Calu3 (cell line): ENCODE measurements at regions not wholly inside any gene's neighbourhood (a gene's known extent, or its start where the extent isn't known, plus 50 kb on each side); places are given as distances from the start of the nearest gene placed in this dataset.

Experiments
- BruUV-seq: library from RNA; stranded (reverse); fragments of 400-500 nt; replicated peaks from 2 replicates; lab custom pipeline; 2021; lab: Mats Ljungman, UMichigan
- CTCF ChIA-PET: fragments of 300-600 bp; sonication (Branson Sonifier 250); formaldehyde crosslinking; loops from one replicate; lab custom pipeline; 2022; ENCODE audit warnings: antibody characterized with exemption; lab: Charles Lee
- DNase-seq: peaks from one replicate; pipeline ENCODE4 v3.0.0; 2022
- H3K27ac Mint-ChIP-seq: one replicate; pipeline ENCODE4 v1.8.0; 2022; ENCODE audit warnings: mixed read lengths; ENCODE audit not compliant: unreplicated experiment
- H3K27me3 Mint-ChIP-seq: one replicate; pipeline ENCODE4 v1.8.0; 2022; ENCODE audit warnings: mixed read lengths; ENCODE audit not compliant: unreplicated experiment
- H3K36me3 Mint-ChIP-seq: one replicate; pipeline ENCODE4 v1.8.0; 2022; ENCODE audit warnings: mild to moderate bottlenecking, moderate library complexity, mixed read lengths; ENCODE audit not compliant: insufficient read depth, unreplicated experiment
- H3K4me1 Mint-ChIP-seq: one replicate; pipeline ENCODE4 v1.8.0; 2022; ENCODE audit warnings: mild to moderate bottlenecking, low read depth, mixed read lengths; ENCODE audit not compliant: unreplicated experiment
- H3K4me3 Mint-ChIP-seq: one replicate; pipeline ENCODE4 v1.8.0; 2022; ENCODE audit warnings: mild to moderate bottlenecking, low read depth, moderate library complexity, mixed read lengths; ENCODE audit not compliant: unreplicated experiment
- H3K9me3 Mint-ChIP-seq: one replicate; pipeline ENCODE4 v1.8.0; 2022; ENCODE audit warnings: low read depth, mixed read lengths; ENCODE audit not compliant: unreplicated experiment
- intact Hi-C: fragments of 100-400 bp; cut with micrococcal nuclease; formaldehyde crosslinking; loops from one replicate; pipeline ENCODE4 v1.10.0; 2022; ENCODE audit not compliant: unreplicated experiment
- TF ChIP-seq, protein P1 (sequence below): fragments of 200-600 bp; IDR thresholded peaks from one replicate; pipeline ENCODE4 v1.8.0; 2022; ENCODE audit warnings: antibody characterized with exemption; ENCODE audit not compliant: unreplicated experiment

DNA sequence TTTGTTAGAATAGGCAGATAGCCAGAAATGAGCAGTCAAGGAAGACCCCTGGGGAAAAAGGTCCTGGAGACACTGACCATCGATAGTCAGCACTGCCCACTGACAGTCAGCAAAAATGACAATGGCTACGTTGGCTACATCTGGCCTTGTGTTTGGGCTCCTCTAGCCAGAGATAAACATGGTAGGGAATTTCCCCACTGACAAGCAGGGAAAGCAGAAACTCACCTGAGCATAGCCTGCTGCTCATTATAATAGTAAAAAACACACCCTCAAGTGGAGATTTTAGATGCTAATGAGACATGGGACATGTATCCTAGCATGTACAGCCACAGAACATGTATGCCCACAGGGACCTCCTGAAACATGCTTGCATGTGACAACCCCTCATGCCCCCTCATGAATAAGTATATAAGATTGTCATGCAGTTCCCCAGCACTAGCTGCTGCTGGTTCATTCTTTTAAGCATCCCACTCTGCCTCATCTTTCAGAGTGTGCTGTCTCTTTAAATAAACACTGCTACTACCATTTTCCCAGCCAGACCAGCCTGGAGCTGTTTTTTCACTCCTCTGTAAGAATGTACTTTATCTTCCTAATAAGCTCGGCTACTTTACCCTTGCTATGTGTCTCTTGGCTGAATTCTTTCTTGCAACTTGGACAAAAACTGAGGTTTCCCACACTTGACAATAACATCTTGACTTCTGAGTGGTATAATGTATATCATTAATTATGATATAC lies 550.1 kb upstream of the CDH8 start:
- no peak for DNase-seq
- no peaks in the 10 kb centered on the region for H3K36me3 Mint-ChIP-seq
- CTCF ChIA-PET: no interaction called here
- peaks cover 4% of the 10 kb centered on the region for H3K9me3 Mint-ChIP-seq
- TF ChIP-seq, protein P1, sequence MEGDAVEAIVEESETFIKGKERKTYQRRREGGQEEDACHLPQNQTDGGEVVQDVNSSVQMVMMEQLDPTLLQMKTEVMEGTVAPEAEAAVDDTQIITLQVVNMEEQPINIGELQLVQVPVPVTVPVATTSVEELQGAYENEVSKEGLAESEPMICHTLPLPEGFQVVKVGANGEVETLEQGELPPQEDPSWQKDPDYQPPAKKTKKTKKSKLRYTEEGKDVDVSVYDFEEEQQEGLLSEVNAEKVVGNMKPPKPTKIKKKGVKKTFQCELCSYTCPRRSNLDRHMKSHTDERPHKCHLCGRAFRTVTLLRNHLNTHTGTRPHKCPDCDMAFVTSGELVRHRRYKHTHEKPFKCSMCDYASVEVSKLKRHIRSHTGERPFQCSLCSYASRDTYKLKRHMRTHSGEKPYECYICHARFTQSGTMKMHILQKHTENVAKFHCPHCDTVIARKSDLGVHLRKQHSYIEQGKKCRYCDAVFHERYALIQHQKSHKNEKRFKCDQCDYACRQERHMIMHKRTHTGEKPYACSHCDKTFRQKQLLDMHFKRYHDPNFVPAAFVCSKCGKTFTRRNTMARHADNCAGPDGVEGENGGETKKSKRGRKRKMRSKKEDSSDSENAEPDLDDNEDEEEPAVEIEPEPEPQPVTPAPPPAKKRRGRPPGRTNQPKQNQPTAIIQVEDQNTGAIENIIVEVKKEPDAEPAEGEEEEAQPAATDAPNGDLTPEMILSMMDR: no peak
- H3K27ac Mint-ChIP-seq: no peak overlapping the region
- no peaks in the 10 kb centered on the region for H3K4me1 Mint-ChIP-seq
- BruUV-seq: no TSS peak
- no peaks in the 10 kb centered on the region for H3K27me3 Mint-ChIP-seq
- H3K4me3 Mint-ChIP-seq: no peak overlapping the region
- intact Hi-C loops: no loop called here

GRCh38 chr16:62585041-62585545 lies 548.9 kb upstream of the CDH8 start:
- intact Hi-C loops: no loop called here
- Mint-ChIP-seq H3K27ac (no peak overlapping the region), H3K4me1 (no peaks in the 10 kb centered on the region), H3K36me3 (no peaks in the 10 kb centered on the region), H3K9me3 (peaks cover 4% of the 10 kb centered on the region), H3K4me3 (no peak overlapping the region), H3K27me3 (no peaks in the 10 kb centered on the region)
- CTCF ChIA-PET: interaction anchor here (0.9 kb wide), 1 partner anchor 312 kb away, joined by 3 read pairs; no protein-coding TSS in a partner anchor
- TF ChIP-seq, protein P1: no peak
- DNase-seq: no peak
- BruUV-seq: no TSS peak

DNA sequence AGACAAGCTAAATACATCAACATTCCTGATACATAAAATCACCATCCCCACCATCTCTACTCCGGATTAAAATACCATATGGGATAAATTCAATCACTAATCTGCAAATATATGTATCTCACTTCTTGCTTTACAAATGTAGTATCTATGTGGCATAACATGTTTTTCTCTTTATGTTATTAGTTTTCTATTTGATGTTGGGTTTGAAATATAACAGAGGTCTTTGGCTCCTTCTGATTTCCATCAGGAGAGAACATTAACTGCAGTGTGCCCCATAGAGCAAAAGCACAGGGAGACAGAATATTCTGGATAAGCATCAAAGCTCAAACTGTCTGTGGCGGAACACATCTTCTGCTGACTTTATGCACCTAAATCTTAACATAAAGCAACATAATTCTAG lies 547.2 kb upstream of the CDH8 start:
- Mint-ChIP-seq H3K27me3 (no peaks in the 10 kb centered on the region), H3K4me3 (no peak overlapping the region), H3K27ac (no peak overlapping the region), H3K9me3 (peaks cover 7% of the 10 kb centered on the region), H3K4me1 (no peaks in the 10 kb centered on the region), H3K36me3 (no peaks in the 10 kb centered on the region)
- BruUV-seq: no TSS peak
- TF ChIP-seq, protein P1: no peak
- intact Hi-C loops: no loop called here
- CTCF ChIA-PET: no interaction called here
- DNase-seq: no peak

DNA sequence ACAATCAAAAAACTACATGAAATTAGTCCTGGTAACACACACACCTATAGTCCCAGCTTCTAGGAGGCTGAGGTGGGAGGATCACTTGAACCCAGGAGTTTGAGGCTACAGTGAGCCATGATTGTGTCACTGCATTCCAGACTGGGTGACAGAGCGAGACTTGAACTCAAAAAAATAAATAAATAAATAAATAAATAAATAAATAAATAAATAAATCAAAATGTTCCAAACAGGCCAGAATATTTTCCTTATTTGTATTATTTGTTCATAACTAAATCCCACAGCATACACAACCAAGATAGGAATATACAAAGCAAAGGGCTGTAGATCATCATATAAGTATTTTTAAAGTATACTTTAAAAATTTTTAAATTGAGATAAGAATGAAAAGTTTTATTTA lies 537.2 kb upstream of the CDH8 start:
- BruUV-seq: no TSS peak
- Mint-ChIP-seq H3K27ac (no peak overlapping the region), H3K27me3 (no peaks in the 10 kb centered on the region), H3K4me1 (no peaks in the 10 kb centered on the region), H3K4me3 (no peak overlapping the region), H3K36me3 (no peaks in the 10 kb centered on the region), H3K9me3 (peaks cover 13% of the 10 kb centered on the region)
- TF ChIP-seq, protein P1: no peak
- CTCF ChIA-PET: no interaction called here
- no peak for DNase-seq
- intact Hi-C loops: no loop called here
